K562 (cell line): ENCODE measurements at regions not wholly inside any gene's neighbourhood (a gene's known extent, or its start where the extent isn't known, plus 50 kb on each side); places are given as distances from the start of the nearest gene placed in this dataset.

Experiments used
- DNMT1 ChIP-seq: fragments of 450-650 bp; IDR thresholded peaks from 2 replicates; pipeline ENCODE4 v1.6.1; 2016; ENCODE audit warnings: antibody characterized with exemption, mild to moderate bottlenecking
- GABPA ChIP-seq: fragments of 200-800 bp; sonication (Bioruptor generic); conservative IDR thresholded peaks from 2 replicates; pipeline ENCODE4 v1.6.1; 2016; ENCODE audit warnings: low read depth, missing genetic modification characterization, missing compliant biosample characterization
- JUN ChIP-seq, 2 experiments: sonication (generic) in 1 of 2; formaldehyde crosslinking in 1 of 2; IDR thresholded peaks; 2 replicates each; pipeline versions ENCODE4 v1.6.1 to v1.8.0; 2012 to 2022; ENCODE audit warnings: borderline replicate concordance in 2 of 2, mild to moderate bottlenecking in 2 of 2, improper control_type of control experiment in 1 of 2, low read depth in 1 of 2, low read length in 1 of 2, missing genetic modification reagents in 1 of 2
- KLF16 ChIP-seq: IDR thresholded peaks from 2 replicates; pipeline ENCODE4 v1.6.1; 2016; ENCODE audit warnings: antibody characterized with exemption
- NFATC3 ChIP-seq: fragments of 450-650 bp; IDR thresholded peaks from 2 replicates; pipeline ENCODE4 v1.6.1; 2017; ENCODE audit warnings: mild to moderate bottlenecking
- PRPF4 ChIP-seq: fragments of 200-400 bp; formaldehyde crosslinking; IDR thresholded peaks from one replicate; pipeline ENCODE4 v1.6.1; 2017; ENCODE audit warnings: low read length, low read depth, mild to moderate bottlenecking; ENCODE audit not compliant: insufficient read depth, poor library complexity, severe bottlenecking
- SMARCE1 ChIP-seq: fragments of 450-650 bp; IDR thresholded peaks from 2 replicates; pipeline ENCODE4 v1.7.1; 2016; ENCODE audit warnings: mild to moderate bottlenecking
- TF ChIP-seq, protein P1 (sequence below), 3 experiments: IDR thresholded peaks in 2 of 3; conservative IDR thresholded peaks in 1 of 3; 2 replicates each; pipeline ENCODE4 v1.5.1; 2011 to 2012; ENCODE audit warnings: low read length in 3 of 3, mild to moderate bottlenecking in 3 of 3, control low read depth in 2 of 3, improper control_type of control experiment in 1 of 3, inconsistent platforms in 1 of 3, low read depth in 1 of 3, mixed read lengths in 1 of 3, moderate library complexity in 1 of 3; ENCODE audit not compliant: insufficient read depth in 2 of 3

DNA sequence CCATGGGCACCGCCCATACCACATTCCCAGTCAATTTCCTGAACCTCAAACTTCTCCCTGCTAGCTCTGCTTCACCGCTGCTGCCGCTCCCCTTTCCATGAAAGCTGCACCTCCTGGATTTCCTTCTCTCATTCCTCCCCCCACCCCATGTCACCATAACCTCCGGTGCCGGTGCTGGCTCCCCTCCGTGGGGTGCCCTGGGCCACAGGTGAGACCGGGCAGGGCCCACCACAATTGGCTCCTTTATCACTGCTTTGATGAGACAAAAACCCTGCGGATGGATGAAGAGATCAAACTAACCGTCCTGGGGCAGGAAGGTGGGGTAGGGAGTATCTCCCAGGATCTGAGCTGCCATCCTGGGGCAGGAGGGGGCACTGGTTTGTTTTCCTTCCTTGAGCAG lies 111.3 kb upstream of the LHX1 start:
- no peak for TF ChIP-seq KLF16
- TF ChIP-seq GABPA (tag), result no peak
- TF ChIP-seq, protein P1, sequence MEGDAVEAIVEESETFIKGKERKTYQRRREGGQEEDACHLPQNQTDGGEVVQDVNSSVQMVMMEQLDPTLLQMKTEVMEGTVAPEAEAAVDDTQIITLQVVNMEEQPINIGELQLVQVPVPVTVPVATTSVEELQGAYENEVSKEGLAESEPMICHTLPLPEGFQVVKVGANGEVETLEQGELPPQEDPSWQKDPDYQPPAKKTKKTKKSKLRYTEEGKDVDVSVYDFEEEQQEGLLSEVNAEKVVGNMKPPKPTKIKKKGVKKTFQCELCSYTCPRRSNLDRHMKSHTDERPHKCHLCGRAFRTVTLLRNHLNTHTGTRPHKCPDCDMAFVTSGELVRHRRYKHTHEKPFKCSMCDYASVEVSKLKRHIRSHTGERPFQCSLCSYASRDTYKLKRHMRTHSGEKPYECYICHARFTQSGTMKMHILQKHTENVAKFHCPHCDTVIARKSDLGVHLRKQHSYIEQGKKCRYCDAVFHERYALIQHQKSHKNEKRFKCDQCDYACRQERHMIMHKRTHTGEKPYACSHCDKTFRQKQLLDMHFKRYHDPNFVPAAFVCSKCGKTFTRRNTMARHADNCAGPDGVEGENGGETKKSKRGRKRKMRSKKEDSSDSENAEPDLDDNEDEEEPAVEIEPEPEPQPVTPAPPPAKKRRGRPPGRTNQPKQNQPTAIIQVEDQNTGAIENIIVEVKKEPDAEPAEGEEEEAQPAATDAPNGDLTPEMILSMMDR (IDR thresholded peaks at IDR 0.05 in 2 of 3, conservative IDR thresholded peaks at IDR 0.05 in 1 of 3; ENCODE audit: insufficient read depth in 2 of 3, low read depth in 1 of 3, low read length in 3 of 3), result no peak
- no peak for TF ChIP-seq PRPF4
- no peak for TF ChIP-seq NFATC3
- TF ChIP-seq DNMT1, result no peak
- TF ChIP-seq JUN (IDR thresholded peaks at IDR 0.05; ENCODE audit: borderline replicate concordance, low read depth, low read length), result no peak
- no peak for TF ChIP-seq JUN (CRISPR knock-in tag; IDR thresholded peaks at IDR 0.05; ENCODE audit: borderline replicate concordance)
- TF ChIP-seq SMARCE1, result no peak
